ENCODE measurements at regions not wholly inside any gene's neighbourhood (a gene's known extent, or its start where the extent isn't known, plus 50 kb on each side); places are given as distances from the start of the nearest gene placed in this dataset.

DNA sequence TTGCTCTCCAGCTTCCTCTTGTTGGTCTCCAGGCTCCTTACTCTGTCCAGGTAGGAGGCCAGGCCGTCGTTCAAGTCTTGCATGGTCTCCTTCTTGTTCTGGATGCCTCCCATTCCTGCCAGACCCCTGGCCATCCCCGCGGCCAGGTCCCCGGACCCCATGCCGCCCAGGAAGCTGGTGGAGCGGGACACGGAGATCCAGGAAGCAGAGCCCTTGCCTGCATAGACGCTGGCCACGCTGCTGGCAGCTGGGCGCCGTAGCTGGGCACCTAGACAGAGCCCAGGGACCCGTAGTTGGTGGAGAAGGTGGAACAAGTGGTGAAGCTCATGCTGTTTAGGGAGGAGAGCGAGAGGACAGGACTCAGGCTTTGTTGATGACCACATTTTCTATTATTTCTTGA is 1584.0 kb upstream of the ACO1 start:
- TF ChIP-seq ZNF33B (CRISPR knock-in tag; IDR thresholded peaks at IDR 0.05) (no peak), ZNF549 (CRISPR knock-in tag; IDR thresholded peaks at IDR 0.05) (no peak), ZNF337 (CRISPR knock-in tag; IDR thresholded peaks at IDR 0.05; ENCODE audit: borderline replicate concordance, low read depth) (no peak), POLR2A (IDR thresholded peaks at IDR 0.05; ENCODE audit: insufficient read depth in 1 of 2, low read depth in 2 of 2, low read length in 2 of 2) (no peak), FOXK2 (IDR thresholded peaks at IDR 0.05) (no peak), CREM (IDR thresholded peaks at IDR 0.05) (no peak), CREM (CRISPR knock-in tag; IDR thresholded peaks at IDR 0.05) (no peak)
